ENCODE measurements at regions not wholly inside any gene's neighbourhood (a gene's known extent, or its start where the extent isn't known, plus 50 kb on each side); places are given as distances from the start of the nearest gene placed in this dataset.

DNA sequence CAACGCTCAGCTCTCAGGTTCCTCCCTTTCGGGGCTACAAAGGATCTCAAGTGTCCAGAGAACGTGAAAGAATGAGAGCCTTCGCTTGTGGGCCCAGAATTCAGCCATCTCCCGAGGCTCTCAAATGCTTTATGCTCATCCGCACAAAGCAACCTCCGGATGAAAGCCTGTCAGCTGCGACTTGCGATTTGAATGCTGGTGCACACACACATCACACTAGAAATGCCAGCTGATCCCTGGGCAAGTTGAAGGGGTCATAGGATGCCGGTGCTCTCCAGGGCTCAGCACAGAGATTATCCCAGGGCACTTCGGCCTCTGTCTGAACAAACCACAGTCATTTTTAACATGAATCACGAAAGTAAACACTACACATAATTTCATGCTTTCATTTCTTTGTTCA, 141.8 kb upstream of the MYT1L start (continued):
- no peak for TF ChIP-seq ZNF75A (CRISPR knock-in tag; IDR thresholded peaks at IDR 0.05)
- TF ChIP-seq KAT2B (IDR thresholded peaks at IDR 0.05; ENCODE audit: low read depth, low read length), result no peak
- no peak for TF ChIP-seq MCM2 (IDR thresholded peaks at IDR 0.05; ENCODE audit: low read depth)
- TF ChIP-seq CC2D1A (IDR thresholded peaks at IDR 0.05), result no peak
- TF ChIP-seq NCOA2 (IDR thresholded peaks at IDR 0.05; ENCODE audit: partially characterized antibody in 2 of 2), result no peak
- TF ChIP-seq, protein P1, sequence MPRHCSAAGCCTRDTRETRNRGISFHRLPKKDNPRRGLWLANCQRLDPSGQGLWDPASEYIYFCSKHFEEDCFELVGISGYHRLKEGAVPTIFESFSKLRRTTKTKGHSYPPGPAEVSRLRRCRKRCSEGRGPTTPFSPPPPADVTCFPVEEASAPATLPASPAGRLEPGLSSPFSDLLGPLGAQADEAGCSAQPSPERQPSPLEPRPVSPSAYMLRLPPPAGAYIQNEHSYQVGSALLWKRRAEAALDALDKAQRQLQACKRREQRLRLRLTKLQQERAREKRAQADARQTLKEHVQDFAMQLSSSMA (CRISPR knock-in tag; IDR thresholded peaks at IDR 0.05), result no peak

DNA sequence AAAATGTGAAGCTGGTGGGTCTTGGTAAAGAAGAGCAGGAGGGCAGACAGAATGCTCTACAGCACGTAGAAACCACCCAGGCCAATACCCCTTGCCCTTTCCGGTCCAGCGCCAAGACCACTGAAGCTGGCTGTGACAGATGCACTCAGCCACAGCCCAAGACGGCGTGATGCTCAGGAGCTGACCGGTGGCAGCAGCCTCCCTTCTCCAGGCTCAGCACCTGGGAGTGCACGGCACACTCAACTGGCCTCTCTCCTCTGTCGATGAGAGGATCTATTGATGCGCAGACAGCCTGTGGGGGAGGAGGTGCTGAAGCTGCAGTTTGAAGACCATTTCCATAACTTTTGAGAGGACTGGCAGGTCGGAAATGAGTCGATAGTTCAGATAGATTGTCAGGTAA, 141.0 kb upstream of the MYT1L start:
- FAIRE-seq, result no peak
- Histone ChIP-seq H3K9ac (ENCODE audit: insufficient read depth in 1 of 2, low read depth in 2 of 2, low read length in 2 of 2) (no peak overlapping the region), H3K36me3 (ENCODE audit: control insufficient read depth, insufficient read depth, low read length) (no peaks in the 10 kb centered on the region), H3K9me1 (ENCODE audit: control insufficient read depth, insufficient read depth, low read length) (no peaks in the 10 kb centered on the region), H3K79me2 (ENCODE audit: control insufficient read depth, insufficient read depth, low read length) (no peaks in the 10 kb centered on the region), H3K27ac (ENCODE audit: extremely low read depth, low read depth, low read length) (no peak overlapping the region), H2AFZ (ENCODE audit: low read depth, low read length) (no peak overlapping the region), H3K9me3 (replicated peaks; ENCODE audit: control insufficient read depth, insufficient read depth, low read depth, low read length) (no peaks in the 10 kb centered on the region), H3K4me1 (replicated peaks in 1 of 2; ENCODE audit: control insufficient read depth in 2 of 2, insufficient read depth in 2 of 2, low read length in 2 of 2) (no peaks in the 10 kb centered on the region), H3K4me3 (no peak overlapping the region), H4K20me1 (replicated peaks; ENCODE audit: control insufficient read depth, insufficient read depth, low read length) (no peaks in the 10 kb centered on the region), H3K4me2 (ENCODE audit: insufficient read depth, low read length) (no peak overlapping the region), H3K27me3 (ENCODE audit: control insufficient read depth in 2 of 2, insufficient read depth in 2 of 2, low read length in 2 of 2) (peaks cover 0 to 4% of the 10 kb centered on the region in 2 experiments; a peak in 1 of 5 replicates)
- TF ChIP-seq RHOXF2B (CRISPR knock-in tag; conservative IDR thresholded peaks at IDR 0.05) (no peak), STAT5B (CRISPR knock-in tag; IDR thresholded peaks at IDR 0.05) (no peak), TBL1XR1 (IDR thresholded peaks at IDR 0.05; ENCODE audit: low read length in 2 of 2) (no peak), IRF2 (CRISPR knock-in tag; IDR thresholded peaks at IDR 0.05) (no peak), U2AF2 (optimal IDR thresholded peaks at IDR 0.05; ENCODE audit: low read depth, low read length) (no peak), CREM (IDR thresholded peaks at IDR 0.05; ENCODE audit: low read depth) (no peak)
- TF ChIP-seq, protein P2, sequence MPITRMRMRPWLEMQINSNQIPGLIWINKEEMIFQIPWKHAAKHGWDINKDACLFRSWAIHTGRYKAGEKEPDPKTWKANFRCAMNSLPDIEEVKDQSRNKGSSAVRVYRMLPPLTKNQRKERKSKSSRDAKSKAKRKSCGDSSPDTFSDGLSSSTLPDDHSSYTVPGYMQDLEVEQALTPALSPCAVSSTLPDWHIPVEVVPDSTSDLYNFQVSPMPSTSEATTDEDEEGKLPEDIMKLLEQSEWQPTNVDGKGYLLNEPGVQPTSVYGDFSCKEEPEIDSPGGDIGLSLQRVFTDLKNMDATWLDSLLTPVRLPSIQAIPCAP (CRISPR knock-in tag; IDR thresholded peaks at IDR 0.05; ENCODE audit: borderline replicate concordance), result no peak
- CTCF ChIA-PET (ENCODE audit: low intra/inter-chr PET ratio), result no interaction called here
- WGBS (ENCODE audit: insufficient coverage, low coverage, missing lambda C conversion rate), result 0% methylated on average over 10 of the region's 11 CpGs
- no peak for DNase-seq (ENCODE audit: extremely low read depth in 1 of 4, low spot score in 3 of 4)
- POLR2A ChIA-PET, result no interaction called here
- intact Hi-C loops (cut with micrococcal nuclease), result no loop called here
- no TSS peak for BruUV-seq (replicated peaks)
- in situ Hi-C loops (cut with MboI), result no loop called here
- no peak for ATAC-seq

Data from K562 (cell line).